ENCODE measurements at regions not wholly inside any gene's neighbourhood (a gene's known extent, or its start where the extent isn't known, plus 50 kb on each side); places are given as distances from the start of the nearest gene placed in this dataset.
"Not testable (repeated sequence)": the region's sequence is repeated elsewhere in the genome, so short reads cannot be mapped to it uniquely, and the experiment has no call there.

- DNase-seq, result no peak
Measured at GRCh38 chrX:12060489-12061260, 77.6 kb upstream of the FRMPD4 start.

DNA sequence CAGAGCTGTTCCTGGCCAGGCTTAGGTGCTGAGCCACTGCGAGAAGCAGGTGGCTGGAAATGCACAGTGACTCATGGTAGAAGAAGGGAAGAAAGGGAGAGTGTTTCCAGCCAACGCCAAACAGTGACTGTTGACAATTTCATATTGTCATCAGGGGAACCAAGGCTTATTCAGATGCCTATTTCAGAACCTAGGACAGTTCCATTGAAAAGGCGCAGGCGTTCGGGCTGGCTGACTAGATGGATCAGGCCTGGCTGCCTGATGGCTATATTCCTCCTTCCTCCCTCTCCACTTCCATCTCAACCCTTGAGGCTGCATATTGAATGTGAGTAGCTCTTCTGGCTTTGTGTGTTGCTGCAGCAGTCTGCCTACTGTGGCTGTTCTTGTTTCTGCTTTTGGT lies 73.0 kb upstream of the FRMPD4 start:
- DNase-seq, result no peak

GRCh38 chrX:12076046-12076445 lies 62.2 kb upstream of the FRMPD4 start:
- DNase-seq, result no peak

GRCh38 chrX:12080265-12080664 lies 58.0 kb upstream of the FRMPD4 start:
- no peak for DNase-seq

DNA sequence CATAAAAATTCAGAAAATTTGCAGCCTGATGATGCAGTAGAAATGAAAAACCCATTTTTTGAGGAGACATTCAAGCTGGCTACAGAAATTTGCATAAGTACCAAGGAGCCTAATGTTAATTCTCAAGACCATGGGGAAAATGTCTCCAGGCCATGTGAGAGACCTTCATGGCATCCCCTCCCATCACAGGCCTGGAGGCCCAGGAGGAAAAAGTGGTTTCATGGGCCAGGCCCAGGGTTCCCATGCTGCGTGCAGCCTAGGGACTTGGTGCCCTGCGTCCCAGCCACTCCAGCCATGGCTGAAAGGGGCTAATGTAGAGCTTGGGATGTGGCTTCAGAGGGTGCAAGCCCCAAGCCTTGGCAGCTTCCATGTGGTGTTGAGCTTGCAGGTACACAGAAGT lies 55.3 kb upstream of the FRMPD4 start:
- DNase-seq, result not testable (repeated sequence)
